Esophagus squamous epithelium (tissue), 4 donors: ENCODE measurements at regions not wholly inside any gene's neighbourhood (a gene's known extent, or its start where the extent isn't known, plus 50 kb on each side); places are given as distances from the start of the nearest gene placed in this dataset.

Experiments
- POLR2A ChIP-seq, 4 donors: fragments of 450-650 bp; IDR thresholded peaks; one replicate each; pipeline ENCODE4 v1.6.1; 2017; ENCODE audit warnings: antibody characterized with exemption in 4 of 4, mild to moderate bottlenecking in 4 of 4, moderate library complexity in 3 of 4
- TF ChIP-seq, protein P1 (sequence below), 6 experiments: fragments of 450-650 bp in 4 of 6; fragments of 200-600 bp in 2 of 6; sonication (generic) in 2 of 6; IDR thresholded peaks; one replicate each; pipeline ENCODE4 v1.5.1; 2016 to 2019; ENCODE audit warnings: antibody characterized with exemption in 6 of 6, mild to moderate bottlenecking in 4 of 6, moderate library complexity in 4 of 6

GRCh38 chr20:60268491-60268890 is 310.3 kb downstream of the CDH26 start:
- TF ChIP-seq, protein P1, sequence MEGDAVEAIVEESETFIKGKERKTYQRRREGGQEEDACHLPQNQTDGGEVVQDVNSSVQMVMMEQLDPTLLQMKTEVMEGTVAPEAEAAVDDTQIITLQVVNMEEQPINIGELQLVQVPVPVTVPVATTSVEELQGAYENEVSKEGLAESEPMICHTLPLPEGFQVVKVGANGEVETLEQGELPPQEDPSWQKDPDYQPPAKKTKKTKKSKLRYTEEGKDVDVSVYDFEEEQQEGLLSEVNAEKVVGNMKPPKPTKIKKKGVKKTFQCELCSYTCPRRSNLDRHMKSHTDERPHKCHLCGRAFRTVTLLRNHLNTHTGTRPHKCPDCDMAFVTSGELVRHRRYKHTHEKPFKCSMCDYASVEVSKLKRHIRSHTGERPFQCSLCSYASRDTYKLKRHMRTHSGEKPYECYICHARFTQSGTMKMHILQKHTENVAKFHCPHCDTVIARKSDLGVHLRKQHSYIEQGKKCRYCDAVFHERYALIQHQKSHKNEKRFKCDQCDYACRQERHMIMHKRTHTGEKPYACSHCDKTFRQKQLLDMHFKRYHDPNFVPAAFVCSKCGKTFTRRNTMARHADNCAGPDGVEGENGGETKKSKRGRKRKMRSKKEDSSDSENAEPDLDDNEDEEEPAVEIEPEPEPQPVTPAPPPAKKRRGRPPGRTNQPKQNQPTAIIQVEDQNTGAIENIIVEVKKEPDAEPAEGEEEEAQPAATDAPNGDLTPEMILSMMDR (IDR thresholded peaks at IDR 0.05), result no peak
- TF ChIP-seq POLR2A (IDR thresholded peaks at IDR 0.05), result no peak
